GM19452 (cell line): ENCODE measurements at regions not wholly inside any gene's neighbourhood (a gene's known extent, or its start where the extent isn't known, plus 50 kb on each side); places are given as distances from the start of the nearest gene placed in this dataset.
"Not testable (repeated sequence)": the region's sequence is repeated elsewhere in the genome, so short reads cannot be mapped to it uniquely, and the experiment has no call there.

Source experiments
- ATAC-seq: cut with Tn5 transposase; IDR thresholded peaks from one replicate; pipeline ENCODE4 v1.9.1; 2021; ENCODE audit not compliant: unreplicated experiment

- no peak for ATAC-seq
Observed at GRCh38 chr12:105862163-105862821, 276.5 kb downstream of the NUAK1 start.

- ATAC-seq, result no peak
Observed at GRCh38 chr12:105864316-105864715, 274.4 kb downstream of the NUAK1 start.

- no peak for ATAC-seq
Observed at GRCh38 chr12:105864901-105865300, 273.9 kb downstream of the NUAK1 start.

- ATAC-seq, result no peak
Observed at GRCh38 chr12:105865886-105866285, 272.9 kb downstream of the NUAK1 start.

GRCh38 chr12:105874121-105874520 is 264.6 kb downstream of the NUAK1 start:
- ATAC-seq, result no peak

- no peak for ATAC-seq
Observed at GRCh38 chr12:105876396-105876927, 262.3 kb downstream of the NUAK1 start.

- ATAC-seq, result no peak
Observed at GRCh38 chr12:105878964-105879363, 259.8 kb downstream of the NUAK1 start.

GRCh38 chr12:105880824-105881388 is 257.8 kb downstream of the NUAK1 start:
- no peak for ATAC-seq

GRCh38 chr12:105882404-105882803 is 256.4 kb downstream of the NUAK1 start:
- no peak for ATAC-seq

- ATAC-seq, result no peak
Observed at GRCh38 chr12:105887131-105887530, 251.6 kb downstream of the NUAK1 start.

GRCh38 chr12:105888696-105889095 is 250.1 kb downstream of the NUAK1 start:
- no peak for ATAC-seq

- ATAC-seq, result no peak
Observed at GRCh38 chr12:105892362-105892910, 246.3 kb downstream of the NUAK1 start.

- not testable (repeated sequence) for ATAC-seq
Observed at GRCh38 chr12:105895197-105895832, 243.4 kb downstream of the NUAK1 start.

GRCh38 chr12:105897311-105897725 is 241.4 kb downstream of the NUAK1 start:
- no peak for ATAC-seq

GRCh38 chr12:105898271-105898670 is 240.5 kb downstream of the NUAK1 start:
- not testable (repeated sequence) for ATAC-seq

GRCh38 chr12:105899589-105899988 is 239.2 kb downstream of the NUAK1 start:
- ATAC-seq, result no peak

GRCh38 chr12:105906561-105906960 is 232.2 kb downstream of the NUAK1 start:
- no peak for ATAC-seq

GRCh38 chr12:105907982-105908381 is 230.8 kb downstream of the NUAK1 start:
- ATAC-seq, result no peak

GRCh38 chr12:105910030-105910429 is 228.7 kb downstream of the NUAK1 start:
- no peak for ATAC-seq

- ATAC-seq, result no peak
Observed at GRCh38 chr12:105911966-105912365, 226.8 kb downstream of the NUAK1 start.

GRCh38 chr12:105912882-105913678 is 225.7 kb downstream of the NUAK1 start:
- no peak for ATAC-seq
